Fibroblast of gingiva (primary cell): ENCODE measurements at regions not wholly inside any gene's neighbourhood (a gene's known extent, or its start where the extent isn't known, plus 50 kb on each side); places are given as distances from the start of the nearest gene placed in this dataset.

Experiments
- DNase-seq: peaks from one replicate; pipeline ENCODE4 v3.0.0-alpha.2; 2011; ENCODE audit warnings: low read depth

DNA sequence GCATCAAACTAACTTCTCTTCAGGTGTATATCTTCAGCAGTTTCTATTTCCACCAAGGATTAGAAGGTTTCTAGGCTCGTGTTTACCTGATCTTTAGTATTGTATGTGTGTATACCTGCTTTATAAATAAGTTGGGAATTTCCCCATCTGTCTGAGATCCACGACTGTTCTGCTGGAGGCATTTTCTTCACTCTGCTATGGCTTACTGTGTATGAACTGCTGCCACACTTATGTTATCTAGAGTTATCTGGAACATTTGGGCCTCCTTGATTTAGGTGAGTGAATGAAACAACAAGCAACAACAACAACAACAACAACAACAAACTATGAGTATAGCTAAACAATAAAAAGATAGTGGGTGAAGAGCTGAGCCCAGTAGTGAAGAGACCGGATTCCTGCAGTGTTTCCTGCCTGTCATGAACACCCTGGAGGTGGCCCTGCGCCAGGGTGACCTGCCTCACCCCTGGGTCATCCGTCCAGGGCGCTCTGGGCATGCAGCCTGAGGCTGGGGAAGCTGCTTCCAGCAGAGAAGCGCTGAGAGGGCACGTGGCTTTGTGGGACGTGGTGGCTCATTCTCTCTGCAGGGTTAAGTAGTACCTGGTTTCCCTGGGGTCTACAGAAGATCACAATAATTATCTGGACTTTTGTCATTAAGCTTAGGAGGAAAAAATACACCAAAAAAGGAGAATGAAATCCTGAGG is 56.1 kb upstream of the GATA6 start:
- DNase-seq = no peak

DNA sequence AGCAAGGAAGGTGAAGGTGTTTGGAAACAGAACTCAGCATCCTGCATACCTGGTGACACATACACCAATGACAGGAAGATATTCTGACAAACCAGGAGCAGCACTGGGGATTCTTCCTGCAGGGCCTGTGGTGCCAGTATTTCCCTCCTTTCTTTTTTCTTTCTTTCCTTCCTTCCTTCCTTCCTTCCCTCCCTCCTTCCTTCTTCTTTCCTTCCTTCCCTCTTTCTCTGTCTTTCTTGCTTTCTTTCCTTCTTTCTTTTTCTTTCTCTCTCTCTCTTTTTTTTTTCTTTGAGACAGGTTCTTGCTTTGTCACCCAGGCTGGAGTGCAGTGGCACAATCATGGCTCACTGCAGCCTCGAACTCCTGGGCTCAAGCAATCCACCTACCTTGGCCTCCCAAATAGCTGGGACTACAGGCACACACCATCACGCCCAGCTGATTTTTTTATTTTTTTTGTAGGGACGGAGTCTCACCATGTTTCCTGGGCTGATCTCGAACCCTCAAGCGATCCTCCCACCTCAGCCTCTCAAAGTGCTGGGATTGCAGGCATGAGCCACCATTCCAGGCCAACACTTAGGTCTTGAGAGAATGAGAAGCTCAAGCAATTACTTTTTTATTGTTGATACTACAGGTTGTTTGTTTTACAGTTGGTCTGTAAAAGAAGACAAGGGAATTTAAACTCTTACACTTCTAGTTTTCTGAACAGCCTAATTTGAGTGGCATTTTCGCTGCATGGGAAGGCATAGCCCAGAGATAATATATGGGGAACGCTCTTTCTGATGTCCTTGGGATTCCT is 54.7 kb upstream of the GATA6 start:
- DNase-seq = no peak

DNA sequence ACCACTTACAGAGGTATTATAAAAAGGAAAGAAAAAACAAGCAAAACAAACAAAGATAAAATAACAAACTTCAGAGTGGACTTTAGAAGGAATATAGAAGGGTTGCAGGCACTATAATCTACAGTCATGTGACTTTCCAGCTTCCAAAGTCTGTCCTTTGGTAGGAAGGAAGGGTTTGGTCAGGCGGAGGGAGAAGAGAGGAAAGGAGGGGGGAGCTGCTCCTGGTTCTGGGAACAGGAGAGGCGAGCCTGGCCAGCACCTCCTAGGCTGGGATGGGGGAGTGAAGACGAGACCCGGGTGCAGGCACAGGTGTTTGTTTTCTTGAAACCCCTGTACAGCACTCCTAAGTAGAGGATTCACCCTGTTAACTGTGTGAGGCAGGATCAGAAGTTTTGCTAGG is 53.8 kb upstream of the GATA6 start:
- DNase-seq = no peak
